SJCRH30 (cell line): ENCODE measurements at regions not wholly inside any gene's neighbourhood (a gene's known extent, or its start where the extent isn't known, plus 50 kb on each side); places are given as distances from the start of the nearest gene placed in this dataset.
A peak's percentile ranks its signal among the peaks of the same experiment; 100 is the strongest.
"Not testable (repeated sequence)": the region's sequence is repeated elsewhere in the genome, so short reads cannot be mapped to it uniquely, and the experiment has no call there.

ENCODE experiments used
- DNase-seq, 2 experiments: peaks; one replicate each; pipeline ENCODE4 v3.0.0-alpha.2; 2015 to 2020
- H3K27ac ChIP-seq: fragments of 250-450 bp; sonication (Bioruptor Pico); 2 replicates; pipeline ENCODE4 v1.5.1; 2020; ENCODE audit warnings: mild to moderate bottlenecking, moderate library complexity
- H3K27me3 ChIP-seq: fragments of 250-450 bp; sonication (Bioruptor Pico); 2 replicates; pipeline ENCODE4 v1.5.1; 2020; ENCODE audit warnings: mild to moderate bottlenecking, moderate library complexity
- H3K36me3 ChIP-seq: fragments of 250-450 bp; sonication (Bioruptor Pico); 2 replicates; pipeline ENCODE4 v1.5.1; 2020; ENCODE audit warnings: mild to moderate bottlenecking, moderate library complexity
- H3K4me1 ChIP-seq: fragments of 250-450 bp; sonication (Bioruptor Pico); 2 replicates; pipeline ENCODE4 v1.5.1; 2020; ENCODE audit warnings: mild to moderate bottlenecking, moderate library complexity
- H3K4me3 ChIP-seq: fragments of 250-450 bp; sonication (Bioruptor Pico); 2 replicates; pipeline ENCODE4 v1.5.1; 2020; ENCODE audit warnings: mild to moderate bottlenecking, moderate library complexity
- H3K9me3 ChIP-seq: fragments of 250-450 bp; sonication (Bioruptor Pico); replicated peaks from 2 replicates; pipeline ENCODE4 v1.5.1; 2020; ENCODE audit warnings: mild to moderate bottlenecking, moderate library complexity

DNA sequence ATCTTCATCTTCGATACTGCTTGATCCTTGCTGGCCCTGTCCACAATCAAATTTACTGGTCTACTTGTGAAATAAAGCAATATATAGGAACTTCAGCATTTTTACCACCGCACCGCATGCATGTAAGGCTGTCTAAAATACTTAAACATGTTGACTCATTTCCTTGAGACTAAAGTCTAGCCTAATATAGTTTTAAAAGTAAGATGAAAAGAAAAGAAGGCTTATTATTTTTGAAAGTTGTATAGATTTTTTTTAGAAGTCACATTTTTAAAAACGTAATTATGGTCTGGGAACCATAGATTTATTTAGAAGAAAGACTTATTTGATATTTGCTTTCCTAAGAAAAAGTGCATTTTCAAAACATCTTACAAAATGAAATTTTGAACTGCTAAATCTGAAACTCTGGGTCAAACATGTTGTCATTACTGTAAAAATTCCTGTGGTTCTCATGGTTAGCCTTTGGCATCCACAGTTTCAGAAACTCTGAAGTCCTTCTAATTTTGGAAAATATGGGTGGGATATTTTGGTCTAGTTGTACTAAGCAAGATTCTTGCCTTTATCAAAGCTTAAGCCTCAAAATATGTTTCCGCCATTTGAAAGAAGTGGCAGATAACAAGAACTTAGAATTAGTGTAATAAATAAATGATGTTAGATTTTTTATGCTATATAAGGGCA lies 423.5 kb upstream of the CTSO start:
- no peaks in the 10 kb centered on the region for H3K27me3 ChIP-seq
- H3K4me1 ChIP-seq: peaks cover 9% of the 10 kb centered on the region
- no peak overlapping the region for H3K4me3 ChIP-seq
- H3K36me3 ChIP-seq: no peaks in the 10 kb centered on the region
- H3K9me3 ChIP-seq: no peaks in the 10 kb centered on the region
- peak in 1 of 2 experiments; percentile 9 for DNase-seq
- H3K27ac ChIP-seq: no peak overlapping the region; the same call in 1 of the 2 replicates

DNA sequence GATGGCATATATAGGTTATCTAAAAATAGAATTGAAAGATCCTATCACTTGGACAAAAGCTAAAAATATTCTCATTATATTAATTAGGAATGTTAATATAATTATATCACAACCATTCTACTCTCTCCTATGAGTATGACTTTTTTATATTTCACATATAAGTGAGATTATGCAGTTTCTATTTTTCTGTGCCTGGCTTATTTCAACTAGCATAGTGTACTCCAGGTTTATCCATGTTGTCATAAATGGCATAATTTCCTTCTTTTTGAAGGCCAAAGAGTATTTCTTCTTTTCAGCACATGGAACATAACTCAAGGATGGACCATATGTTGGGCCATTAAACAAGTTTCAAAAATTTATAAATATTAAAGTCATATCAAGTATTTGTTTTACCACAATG lies 421.2 kb upstream of the CTSO start:
- no peaks in the 10 kb centered on the region for H3K27me3 ChIP-seq
- no peaks in the 10 kb centered on the region for H3K9me3 ChIP-seq

DNA sequence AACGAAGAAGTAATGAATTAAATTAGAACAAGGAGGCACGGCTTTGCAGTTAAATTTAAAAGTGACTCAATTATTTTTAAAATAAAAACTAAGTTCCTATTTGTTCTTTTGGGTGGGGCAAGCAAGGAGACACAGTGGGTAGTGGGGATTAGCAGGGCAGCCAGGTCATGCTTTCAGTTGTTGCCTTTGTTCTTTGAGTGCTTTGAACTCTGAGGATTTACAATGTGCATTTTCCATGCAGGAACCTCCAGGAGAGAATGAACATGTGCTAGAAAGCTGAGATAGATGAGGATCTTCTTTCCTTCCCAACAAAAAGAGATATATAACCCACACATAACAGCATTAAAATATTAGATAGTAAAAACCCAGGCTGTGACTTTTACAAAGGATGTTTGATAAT lies 420.4 kb upstream of the CTSO start:
- H3K9me3 ChIP-seq: no peaks in the 10 kb centered on the region
- H3K27me3 ChIP-seq: no peaks in the 10 kb centered on the region
- no peaks in the 10 kb centered on the region for H3K36me3 ChIP-seq
- no peak overlapping the region for H3K4me3 ChIP-seq
- peak in 1 of 2 experiments; percentile 6 for DNase-seq
- H3K4me1 ChIP-seq: peaks cover 9% of the 10 kb centered on the region
- H3K27ac ChIP-seq: no peak overlapping the region

More for the DNA sequence above, 421.2 kb upstream of the CTSO start:
- peaks cover 9% of the 10 kb centered on the region for H3K4me1 ChIP-seq
- DNase-seq: no peak
- H3K27ac ChIP-seq: no peak overlapping the region
- H3K4me3 ChIP-seq: no peak overlapping the region
- no peaks in the 10 kb centered on the region for H3K36me3 ChIP-seq

DNA sequence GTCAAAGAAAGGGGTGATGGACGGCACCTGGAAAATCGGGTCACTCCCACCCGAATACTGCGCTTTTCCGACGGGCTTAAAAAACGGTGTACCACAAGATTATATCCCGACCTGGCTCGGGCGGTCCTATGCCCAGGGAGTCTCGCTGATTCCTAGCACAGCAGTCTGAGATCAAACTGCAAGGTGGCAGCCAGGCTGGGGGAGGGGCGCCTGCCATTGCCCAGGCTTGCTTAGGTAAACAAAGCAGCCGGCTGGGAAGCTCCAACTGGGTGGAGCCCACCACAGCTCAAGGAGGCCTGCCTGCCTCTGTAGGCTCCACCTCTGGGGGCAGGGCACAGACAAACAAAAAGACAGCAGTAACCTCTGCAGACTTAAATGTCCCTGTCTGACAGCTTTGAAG lies 413.8 kb upstream of the CTSO start:
- H3K36me3 ChIP-seq, H3K9me3 ChIP-seq, H3K27me3 ChIP-seq, H3K4me3 ChIP-seq, DNase-seq, H3K27ac ChIP-seq, H3K4me1 ChIP-seq: not testable (repeated sequence)

DNA sequence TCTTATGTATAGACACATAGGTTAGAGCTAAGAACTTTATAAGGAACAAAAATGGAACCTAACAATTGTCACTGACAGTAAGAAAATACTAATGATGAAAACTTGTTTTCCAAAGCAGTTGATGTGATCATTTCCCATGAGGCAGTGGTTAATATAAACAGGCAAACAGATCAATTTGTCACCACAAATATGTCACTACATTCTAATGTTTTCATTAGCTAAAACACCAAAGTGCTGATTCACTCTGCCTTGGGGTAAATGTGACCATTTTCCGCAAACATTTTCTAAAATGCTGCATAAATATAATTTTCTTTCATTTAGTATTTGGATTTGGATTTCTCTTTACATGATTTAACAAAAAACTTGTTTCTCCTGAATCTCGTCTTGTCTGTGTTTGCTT lies 408.9 kb upstream of the CTSO start:
- Histone ChIP-seq H3K4me1 (no peaks in the 10 kb centered on the region), H3K4me3 (no peak overlapping the region), H3K36me3 (no peaks in the 10 kb centered on the region), H3K27me3 (no peaks in the 10 kb centered on the region), H3K27ac (no peak overlapping the region), H3K9me3 (no peaks in the 10 kb centered on the region)
- no peak for DNase-seq

DNA sequence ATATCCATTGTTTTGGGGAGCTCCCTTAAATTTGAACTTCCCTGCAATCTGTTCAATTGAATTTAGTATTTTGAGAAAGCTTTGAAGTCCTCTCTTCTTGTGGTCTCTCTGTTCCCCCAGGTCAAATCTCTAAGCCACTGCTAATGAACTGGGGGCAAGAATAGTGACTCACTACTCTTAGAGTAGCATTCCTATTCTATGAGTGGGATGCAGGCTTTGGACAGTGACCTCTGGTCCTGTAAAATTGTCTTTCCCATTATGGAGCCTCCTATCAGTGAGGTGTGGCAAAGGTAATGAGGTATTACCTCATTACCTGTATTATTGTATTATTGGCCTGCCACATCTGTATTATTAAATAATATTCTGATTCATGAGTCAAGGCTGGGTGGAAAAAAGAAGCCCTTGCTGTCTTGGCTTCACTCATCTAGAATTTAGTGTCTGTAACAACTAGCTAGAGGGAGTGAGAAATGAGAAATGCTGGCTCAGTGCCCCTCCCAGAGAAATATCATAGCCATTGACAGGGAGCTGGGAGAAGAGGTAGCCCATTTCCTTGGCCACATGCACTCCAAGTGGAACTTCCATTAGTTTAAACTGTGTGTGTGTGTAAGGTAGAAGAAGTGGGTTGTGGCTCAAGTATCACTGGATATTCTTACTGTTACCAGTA lies 393.9 kb upstream of the CTSO start:
- peak overlapping the region; percentile 24 for H3K27ac ChIP-seq
- DNase-seq: peak; percentile 17 to 44
- H3K4me3 ChIP-seq: no peak overlapping the region

DNA sequence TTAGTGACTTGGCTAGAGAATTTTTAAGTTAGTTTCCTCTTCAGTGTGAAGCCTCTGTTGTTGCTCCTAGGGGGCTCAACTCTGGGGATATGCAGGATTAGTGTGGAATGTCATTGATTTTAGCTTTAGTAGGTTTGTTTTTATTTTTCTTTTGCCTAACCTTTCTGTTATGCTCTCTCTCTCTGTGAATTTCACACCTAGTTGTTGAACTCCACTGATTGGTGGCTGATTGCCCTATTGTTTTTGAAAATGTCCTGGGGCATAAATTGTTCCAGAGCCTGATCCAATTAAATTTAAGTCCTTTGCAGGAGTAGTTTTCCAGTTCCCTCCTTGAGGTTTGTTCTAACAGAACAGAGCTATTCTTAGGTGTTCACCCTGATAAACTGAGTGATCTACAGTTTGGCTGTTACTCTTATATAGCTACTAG lies 393.3 kb upstream of the CTSO start:
- peak; percentile 1 to 13 for DNase-seq
- Histone ChIP-seq H3K27me3 (no peaks in the 10 kb centered on the region), H3K27ac (peak overlapping the region; percentile 24), H3K4me3 (no peak overlapping the region), H3K36me3 (no peaks in the 10 kb centered on the region), H3K9me3 (no peaks in the 10 kb centered on the region), H3K4me1 (peaks cover 12% of the 10 kb centered on the region)

More for the DNA sequence above, 393.9 kb upstream of the CTSO start:
- Histone ChIP-seq H3K4me1 (peaks cover 12% of the 10 kb centered on the region), H3K36me3 (no peaks in the 10 kb centered on the region), H3K9me3 (no peaks in the 10 kb centered on the region), H3K27me3 (no peaks in the 10 kb centered on the region)

DNA sequence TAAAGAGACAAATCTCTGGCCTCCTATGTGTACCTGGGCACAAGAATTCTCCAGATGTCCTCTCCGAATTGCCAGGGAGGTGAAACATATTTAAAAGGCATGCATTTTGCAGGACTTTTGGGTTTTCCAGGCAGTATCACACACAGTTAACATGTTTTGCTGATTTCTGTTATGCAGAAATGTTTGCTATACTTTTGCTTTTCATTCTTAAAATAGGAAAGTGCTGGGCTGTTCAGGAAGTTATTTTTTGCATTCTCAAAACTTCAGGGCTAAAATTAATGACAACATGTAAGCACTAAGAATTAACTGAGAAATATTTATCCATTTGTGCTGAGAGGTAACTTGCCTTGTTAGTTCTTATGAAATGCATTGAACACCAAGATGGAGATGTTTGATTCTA lies 390.7 kb upstream of the CTSO start:
- H3K9me3 ChIP-seq: no peaks in the 10 kb centered on the region
- no peak overlapping the region for H3K4me3 ChIP-seq
- H3K4me1 ChIP-seq: peaks cover 12% of the 10 kb centered on the region
- H3K27ac ChIP-seq: no peak overlapping the region
- H3K27me3 ChIP-seq: no peaks in the 10 kb centered on the region
- H3K36me3 ChIP-seq: no peaks in the 10 kb centered on the region
- DNase-seq: no peak

DNA sequence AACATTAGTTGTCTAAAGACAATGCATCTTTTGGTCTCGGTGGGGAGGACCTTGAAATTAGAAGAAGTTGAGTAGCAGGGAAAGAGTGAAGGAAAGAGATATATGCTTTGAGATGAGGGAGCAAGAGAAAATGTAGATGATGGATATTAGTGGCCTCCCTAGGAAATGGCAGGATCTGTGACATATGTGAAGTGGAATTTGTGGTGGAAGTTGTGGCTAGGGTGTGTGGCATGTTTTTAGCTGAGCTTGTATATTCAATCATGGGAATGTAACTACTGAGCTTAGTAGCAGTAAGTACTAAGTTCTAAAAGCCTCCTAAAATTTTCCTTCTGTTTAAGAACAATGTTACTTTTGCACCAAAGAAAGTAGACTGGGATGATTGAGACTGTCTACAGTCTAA lies 382.8 kb upstream of the CTSO start:
- Histone ChIP-seq H3K4me3 (no peak overlapping the region), H3K27me3 (no peaks in the 10 kb centered on the region)
- no peak for DNase-seq

DNA sequence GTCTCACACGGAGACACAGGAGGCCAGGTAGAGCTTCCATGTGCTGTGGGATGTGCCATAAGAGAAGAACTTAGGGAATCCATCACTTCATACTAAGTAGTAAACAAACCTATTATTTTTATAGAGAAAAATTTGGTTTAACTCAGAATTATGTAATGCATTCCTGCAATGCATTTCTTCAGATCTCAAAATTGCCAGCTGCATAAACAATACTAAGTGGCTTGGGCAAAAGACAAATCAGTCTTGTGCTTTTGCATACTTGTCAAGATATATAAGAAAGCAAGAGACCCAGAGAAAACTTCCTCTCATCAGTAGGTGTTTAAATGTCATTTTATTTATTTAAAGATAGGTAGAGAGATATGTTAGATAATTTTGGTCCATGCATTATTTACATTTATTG lies 382.1 kb upstream of the CTSO start:
- no peak overlapping the region for H3K4me3 ChIP-seq
- H3K4me1 ChIP-seq: no peaks in the 10 kb centered on the region
- no peak for DNase-seq
- no peaks in the 10 kb centered on the region for H3K27me3 ChIP-seq
- H3K36me3 ChIP-seq: no peaks in the 10 kb centered on the region
- no peaks in the 10 kb centered on the region for H3K9me3 ChIP-seq
- H3K27ac ChIP-seq: no peak overlapping the region

More for the DNA sequence above, 382.8 kb upstream of the CTSO start:
- no peaks in the 10 kb centered on the region for H3K4me1 ChIP-seq
- no peak overlapping the region for H3K27ac ChIP-seq
- no peaks in the 10 kb centered on the region for H3K36me3 ChIP-seq
- H3K9me3 ChIP-seq: no peaks in the 10 kb centered on the region

DNA sequence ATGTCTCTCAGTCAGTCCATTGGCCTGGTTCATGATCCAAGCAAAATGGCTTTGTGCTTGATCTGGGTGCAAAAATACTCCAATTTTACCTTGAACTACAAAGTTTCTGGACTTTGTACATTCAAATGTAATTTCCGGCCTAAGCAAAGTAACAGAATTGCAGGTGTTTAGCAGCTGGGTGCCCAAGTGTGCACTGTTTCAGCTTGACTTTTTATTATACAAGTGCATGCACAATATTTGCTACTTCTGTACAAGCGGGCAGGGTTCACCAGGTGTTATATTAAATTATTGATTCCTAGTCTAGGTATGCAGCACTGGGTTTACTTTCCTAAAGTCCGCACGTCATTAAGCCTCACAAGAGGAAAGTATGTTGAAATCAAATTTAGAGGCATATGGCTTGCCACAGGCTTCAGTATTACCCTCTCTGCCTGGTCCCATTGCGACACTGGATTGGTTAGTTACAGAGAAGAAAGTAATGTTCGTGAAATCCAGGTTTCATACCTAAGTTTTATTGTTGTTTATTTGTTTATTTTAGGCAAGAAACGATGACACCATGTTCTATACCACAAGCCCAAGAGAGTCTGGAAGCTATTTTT lies 376.9 kb upstream of the CTSO start:
- no peak for DNase-seq
- H3K4me1 ChIP-seq: no peaks in the 10 kb centered on the region

DNA sequence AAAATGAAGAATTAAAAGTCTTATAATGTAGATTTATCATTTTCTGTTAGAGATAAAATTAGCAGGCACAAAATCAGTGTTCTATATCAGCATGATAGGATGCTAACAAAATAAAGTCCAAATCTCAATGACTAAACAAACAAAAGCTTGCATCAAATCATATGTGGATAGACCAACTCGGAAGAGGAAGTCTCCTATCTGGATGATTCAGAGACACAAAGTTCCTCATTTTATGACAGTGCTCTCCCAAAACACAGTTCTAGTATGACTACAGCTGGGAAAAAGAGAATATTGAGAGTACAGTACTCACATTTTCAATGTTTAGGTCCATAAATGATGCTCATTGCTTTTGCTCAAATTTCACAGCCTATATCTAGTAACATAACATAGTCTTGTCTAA lies 376.1 kb upstream of the CTSO start:
- Histone ChIP-seq H3K27ac (no peak overlapping the region), H3K36me3 (no peaks in the 10 kb centered on the region), H3K4me3 (no peak overlapping the region), H3K9me3 (no peaks in the 10 kb centered on the region), H3K27me3 (no peaks in the 10 kb centered on the region), H3K4me1 (no peaks in the 10 kb centered on the region)
- DNase-seq: no peak

More for the DNA sequence above, 376.9 kb upstream of the CTSO start:
- H3K27me3 ChIP-seq: no peaks in the 10 kb centered on the region
- H3K9me3 ChIP-seq: no peaks in the 10 kb centered on the region
- H3K27ac ChIP-seq: no peak overlapping the region
- H3K4me3 ChIP-seq: no peak overlapping the region
- H3K36me3 ChIP-seq: no peaks in the 10 kb centered on the region

DNA sequence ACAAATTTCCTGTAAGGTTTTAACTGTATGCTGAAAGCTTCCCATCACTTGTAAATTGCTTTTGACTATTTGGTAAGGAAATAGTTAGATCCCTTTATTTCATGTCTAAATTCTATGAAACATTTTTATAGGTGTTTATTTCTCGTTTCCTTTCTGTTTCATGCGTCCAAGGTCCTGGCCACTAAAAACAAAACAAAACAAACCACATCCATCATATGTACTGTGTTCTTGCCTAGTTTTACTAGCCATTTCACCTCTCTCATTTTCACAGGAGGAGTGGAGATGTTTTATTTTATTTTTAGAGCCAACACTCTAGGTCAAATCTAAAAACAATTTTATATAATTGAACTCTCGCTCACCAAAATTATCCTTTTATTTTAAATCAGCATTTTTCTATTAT lies 375.2 kb upstream of the CTSO start:
- no peaks in the 10 kb centered on the region for H3K36me3 ChIP-seq
- no peak overlapping the region for H3K4me3 ChIP-seq
- H3K27ac ChIP-seq: no peak overlapping the region
- H3K4me1 ChIP-seq: no peaks in the 10 kb centered on the region
- no peaks in the 10 kb centered on the region for H3K9me3 ChIP-seq
- DNase-seq: no peak
- no peaks in the 10 kb centered on the region for H3K27me3 ChIP-seq

DNA sequence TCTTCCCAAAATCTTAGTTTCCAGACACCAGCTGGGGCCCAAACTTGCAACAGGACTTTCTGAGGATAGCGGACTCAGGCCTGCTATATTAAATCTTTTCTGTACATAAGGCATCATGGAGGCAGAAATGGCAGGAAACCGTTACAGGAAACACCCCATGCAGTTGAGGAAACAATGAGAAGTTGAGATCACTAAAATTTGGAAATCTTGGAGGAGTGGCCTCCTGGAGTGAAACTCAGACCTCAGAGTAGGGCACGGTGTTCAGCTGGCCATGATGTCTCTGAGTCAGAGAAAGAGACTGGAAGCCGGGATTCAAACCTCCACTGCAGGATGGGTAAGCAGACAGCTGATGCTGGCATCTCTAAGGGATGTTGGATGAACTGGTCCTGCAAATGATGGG lies 372.6 kb upstream of the CTSO start:
- Histone ChIP-seq H3K27me3 (no peaks in the 10 kb centered on the region), H3K27ac (no peak overlapping the region), H3K4me3 (no peak overlapping the region), H3K9me3 (no peaks in the 10 kb centered on the region), H3K36me3 (no peaks in the 10 kb centered on the region), H3K4me1 (no peaks in the 10 kb centered on the region)
- no peak for DNase-seq

DNA sequence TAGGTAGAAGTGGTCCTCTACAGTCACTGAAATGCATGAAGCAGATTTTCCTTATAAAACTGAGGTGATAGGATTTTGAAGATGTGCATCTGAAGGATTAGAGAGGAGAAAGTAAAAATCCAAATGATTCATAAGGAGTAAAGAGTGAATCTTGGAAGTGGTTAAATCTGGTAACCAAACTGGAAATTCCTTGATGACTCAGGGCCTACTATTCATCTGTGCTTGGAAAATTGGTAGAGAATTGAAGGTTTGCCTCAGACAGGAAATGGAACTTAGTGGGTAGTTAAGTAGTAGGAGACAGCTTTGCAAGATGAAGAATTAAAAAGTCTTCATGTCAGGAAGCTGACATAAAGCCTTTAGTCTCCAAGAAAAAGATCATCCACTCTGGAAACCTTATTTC lies 368.9 kb upstream of the CTSO start:
- DNase-seq: no peak
- no peaks in the 10 kb centered on the region for H3K27me3 ChIP-seq
- no peaks in the 10 kb centered on the region for H3K36me3 ChIP-seq
- no peaks in the 10 kb centered on the region for H3K4me1 ChIP-seq
- H3K4me3 ChIP-seq: no peak overlapping the region
- no peak overlapping the region for H3K27ac ChIP-seq
- H3K9me3 ChIP-seq: no peaks in the 10 kb centered on the region
